Heart right ventricle (tissue), 16 donors: ENCODE measurements at regions not wholly inside any gene's neighbourhood (a gene's known extent, or its start where the extent isn't known, plus 50 kb on each side); places are given as distances from the start of the nearest gene placed in this dataset.

ENCODE experiments used
- ATAC-seq, 8 donors: fragments of 200-7000 bp; cut with Tn5 transposase; one replicate each; pipeline ENCODE4 v1.9.1; 2020; ENCODE audit warnings: mild to moderate bottlenecking in 8 of 8, moderate library complexity in 8 of 8, moderate number of reproducible peaks in 1 of 8
- DNase-seq, 2 donors: peaks; one replicate each; pipeline ENCODE4 v3.0.0-alpha.2; 2020
- H3K27ac ChIP-seq, 10 donors: fragments of 200-600 bp; sonication (generic) in 2 of 10; one replicate each; pipeline versions ENCODE4 v1.5.0 to v1.8.0; 2020 to 2022; ENCODE audit warnings: mild to moderate bottlenecking in 3 of 10
- H3K27me3 ChIP-seq, 7 donors: fragments of 200-600 bp; one replicate each; pipeline ENCODE4 v1.8.0; 2021 to 2022; ENCODE audit warnings: mild to moderate bottlenecking in 2 of 7
- H3K36me3 ChIP-seq, 9 donors: fragments of 200-600 bp; sonication (generic) in 1 of 9; one replicate each; pipeline versions ENCODE4 v1.5.0 to v1.8.0; 2020 to 2022; ENCODE audit warnings: mild to moderate bottlenecking in 2 of 9
- H3K4me1 ChIP-seq, 9 donors: fragments of 200-600 bp; sonication (generic) in 1 of 9; one replicate each; pipeline versions ENCODE4 v1.5.0 to v1.8.0; 2020 to 2022; ENCODE audit warnings: mild to moderate bottlenecking in 4 of 9
- H3K4me3 ChIP-seq, 10 donors: fragments of 200-600 bp; sonication (generic) in 2 of 10; one replicate each; pipeline versions ENCODE4 v1.5.0 to v1.8.0; 2020 to 2022; ENCODE audit warnings: mild to moderate bottlenecking in 7 of 10, moderate library complexity in 2 of 10
- H3K9me3 ChIP-seq, 11 donors: fragments of 200-600 bp in 10 of 11; sonication (generic) in 2 of 11; one replicate each; pipeline versions ENCODE4 v1.5.0 to v1.8.0; 2013 to 2022; ENCODE audit warnings: mild to moderate bottlenecking in 2 of 11, control low read depth in 1 of 11, moderate library complexity in 1 of 11
- WGBS, 2 donors: extraction: QIAGEN DNeasy Blood & Tissue Kit; methylation state at CpG; one replicate each; pipeline ENCODE4 v1.1.7; 2013; ENCODE audit warnings: inconsistent platforms in 1 of 2; 5-methylcytosine and 5-hydroxymethylcytosine counted together
- intact Hi-C, 10 donors: fragments of 100-400 bp; cut with DNase I; formaldehyde crosslinking; loops; one replicate each; pipeline versions ENCODE4 v1.11.1 to v1.14.2; 2022
- TF ChIP-seq, protein P1 (sequence below), 9 donors: fragments of 200-600 bp; sonication (generic) in 2 of 9; IDR thresholded peaks; one replicate each; pipeline versions ENCODE4 v1.5.0 to v1.8.0; 2021 to 2022; ENCODE audit warnings: antibody characterized with exemption in 9 of 9, mild to moderate bottlenecking in 5 of 9, moderate library complexity in 1 of 9
- donor health status: Arrhythmogenic right ventricular cardiomyopathy.
- donor health status: ischemic (EF 13 %, LVEDD 7.1; RV severe dilation, severe dysfunction).
- donor health status: healthy with polysubstance abuse.
- donor health status: DM: no; HTN: yes; CAD: no.
- donor health status: DM: no; HTN: no; CAD: no.
- donor health status: ischemic (EF 25% LVEDD 6.9; RV normal size, moderate dysfunction).
- donor health status: ischemic (EF 25% LVEDD 5.7; RV mildly dilated, moderate dysfunction).
- donor health status: healthy.
- donor health status: DM: yes; HTN: yes; CAD: no.
- donor health status: Ischemic cardiomyopathy.
- donor health status: ischemic (EF 35%, LVEDD 5.7; RV mildly dilated, moderate dysfunction).
- donor health status: nonischemic (EF 11% LVEDD 7.7; RV severe dilation, severe dysfunction).
- donor health status: DM: yes; HTN: yes; CAD: no.
- donor health status: PGD.
- donor health status: ischemic (EF 29% LVEDD 5.4; RV normal size, mild dysfunction).
- donor health status: nonischemic (EF 23%, LVEDD 6.1; RV moderate dilation, normal function).

DNA sequence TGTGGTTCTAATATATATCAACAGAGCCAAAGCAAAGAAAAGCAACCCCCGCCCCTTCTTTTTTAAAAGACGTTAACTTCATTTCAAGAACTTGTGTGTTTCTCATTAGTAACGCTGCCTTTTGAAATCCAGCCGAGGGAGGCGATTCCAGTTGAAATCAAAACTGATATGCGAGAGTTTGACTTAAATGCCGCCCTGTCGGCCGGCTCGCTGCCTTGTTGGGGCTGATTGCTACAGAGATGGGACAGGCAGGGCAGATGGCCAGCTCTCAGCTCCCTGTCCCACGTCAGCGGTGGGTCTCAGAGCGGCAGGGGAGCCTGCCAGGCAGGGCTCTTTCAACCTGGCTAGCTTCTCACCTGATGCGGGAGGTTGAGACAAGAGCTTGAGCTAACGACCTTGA is 51.9 kb upstream of the ALX4 start:
- DNase-seq (no peak), ATAC-seq (no peak)
- WGBS, 2 donors, result 49 to 57% methylated on average over 15 of the region's 15 CpGs
- Histone ChIP-seq H3K4me3 (no peak overlapping the region), H3K9me3 (peaks cover 0 to 12% (median 0%) of the 10 kb centered on the region in 11 donors), H3K27ac (no peak overlapping the region), H3K27me3 (peaks cover 0 to 18% (median 0%) of the 10 kb centered on the region in 7 donors), H3K36me3 (no peaks in the 10 kb centered on the region), H3K4me1 (no peaks in the 10 kb centered on the region)
- intact Hi-C loops, result loop anchor here in 1 of 10 donors (10.0 kb wide), 1 partner anchor 93 kb away; no protein-coding TSS in a partner anchor
- TF ChIP-seq, protein P1, sequence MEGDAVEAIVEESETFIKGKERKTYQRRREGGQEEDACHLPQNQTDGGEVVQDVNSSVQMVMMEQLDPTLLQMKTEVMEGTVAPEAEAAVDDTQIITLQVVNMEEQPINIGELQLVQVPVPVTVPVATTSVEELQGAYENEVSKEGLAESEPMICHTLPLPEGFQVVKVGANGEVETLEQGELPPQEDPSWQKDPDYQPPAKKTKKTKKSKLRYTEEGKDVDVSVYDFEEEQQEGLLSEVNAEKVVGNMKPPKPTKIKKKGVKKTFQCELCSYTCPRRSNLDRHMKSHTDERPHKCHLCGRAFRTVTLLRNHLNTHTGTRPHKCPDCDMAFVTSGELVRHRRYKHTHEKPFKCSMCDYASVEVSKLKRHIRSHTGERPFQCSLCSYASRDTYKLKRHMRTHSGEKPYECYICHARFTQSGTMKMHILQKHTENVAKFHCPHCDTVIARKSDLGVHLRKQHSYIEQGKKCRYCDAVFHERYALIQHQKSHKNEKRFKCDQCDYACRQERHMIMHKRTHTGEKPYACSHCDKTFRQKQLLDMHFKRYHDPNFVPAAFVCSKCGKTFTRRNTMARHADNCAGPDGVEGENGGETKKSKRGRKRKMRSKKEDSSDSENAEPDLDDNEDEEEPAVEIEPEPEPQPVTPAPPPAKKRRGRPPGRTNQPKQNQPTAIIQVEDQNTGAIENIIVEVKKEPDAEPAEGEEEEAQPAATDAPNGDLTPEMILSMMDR (IDR thresholded peaks at IDR 0.05), result no peak

GRCh38 chr11:44363116-44363515 is 53.2 kb upstream of the ALX4 start:
- WGBS, 2 donors, result 83 to 87% methylated on average over 3 of the region's 3 CpGs
- Histone ChIP-seq H3K27ac (no peak overlapping the region), H3K9me3 (peaks cover 0 to 12% (median 0%) of the 10 kb centered on the region in 11 donors), H3K27me3 (peaks cover 0 to 28% (median 0%) of the 10 kb centered on the region in 7 donors), H3K4me3 (no peak overlapping the region), H3K36me3 (no peaks in the 10 kb centered on the region), H3K4me1 (no peaks in the 10 kb centered on the region)
- TF ChIP-seq, protein P1 (IDR thresholded peaks at IDR 0.05), result no peak
- ATAC-seq (no peak), DNase-seq (no peak)
- intact Hi-C loops, result loop anchor here in 1 of 10 donors (10.0 kb wide), 1 partner anchor 92 kb away; no protein-coding TSS in a partner anchor

- no peak overlapping the region for H3K27ac ChIP-seq
- H3K36me3 ChIP-seq, result no peaks in the 10 kb centered on the region
- WGBS, 2 donors, result 89 to 93% methylated on average over 3 of the region's 3 CpGs
- no peaks in the 10 kb centered on the region for H3K4me1 ChIP-seq
- peak in 1 of 8 donors; percentile 39 for ATAC-seq
- intact Hi-C loops, result loop anchor here in 1 of 10 donors (10.0 kb wide), 1 partner anchor 90 kb away; no protein-coding TSS in a partner anchor
- H3K9me3 ChIP-seq, result peaks cover 0 to 12% (median 0%) of the 10 kb centered on the region in 11 donors
- no peak overlapping the region for H3K4me3 ChIP-seq
- peaks cover 0 to 28% (median 0%) of the 10 kb centered on the region in 7 donors for H3K27me3 ChIP-seq
- TF ChIP-seq, protein P1 (IDR thresholded peaks at IDR 0.05), result no peak
- no peak for DNase-seq
Observed at GRCh38 chr11:44364596-44364995, 54.7 kb upstream of the ALX4 start.

- H3K27me3 ChIP-seq, result peaks cover 0 to 28% (median 0%) of the 10 kb centered on the region in 7 donors
- H3K4me1 ChIP-seq, result no peaks in the 10 kb centered on the region
- DNase-seq, result no peak
- intact Hi-C loops, result loop anchor here in 1 of 10 donors (10.0 kb wide), 1 partner anchor 89 kb away; no protein-coding TSS in a partner anchor
- ATAC-seq, result no peak
- no peak overlapping the region for H3K27ac ChIP-seq
- H3K36me3 ChIP-seq, result no peaks in the 10 kb centered on the region
- TF ChIP-seq, protein P1 (IDR thresholded peaks at IDR 0.05), result no peak
- 89 to 91% methylated on average over 9 of the region's 9 CpGs for WGBS, 2 donors
- peaks cover 0 to 12% (median 0%) of the 10 kb centered on the region in 11 donors for H3K9me3 ChIP-seq
- no peak overlapping the region for H3K4me3 ChIP-seq
Observed at GRCh38 chr11:44365616-44366015, 55.7 kb upstream of the ALX4 start.
